Activated CD8-positive, alpha-beta T cell treated with anti-CD3 and anti-CD28 coated beads, Interleukin-2, amount 10 ng/mL, durations not matched to agents 7 days and 5 days (primary cell): ENCODE measurements at regions not wholly inside any gene's neighbourhood (a gene's known extent, or its start where the extent isn't known, plus 50 kb on each side); places are given as distances from the start of the nearest gene placed in this dataset.

Source experiments
- ATAC-seq: fragments of 150-1000 bp; cut with Tn5 transposase; one replicate; pipeline ENCODE4 v1.10.0; 2021; ENCODE audit warnings: moderate library complexity
- CTCF ChIA-PET: fragments of 350-600 bp; sonication (Branson Sonifier 250); formaldehyde crosslinking; loops from one replicate; lab custom pipeline; 2021; ENCODE audit warnings: antibody characterized with exemption; lab: Charles Lee
- POLR2A ChIA-PET: fragments of 350-600 bp; sonication (Branson Sonifier 250); formaldehyde crosslinking; loops from one replicate; lab custom pipeline; 2021; ENCODE audit warnings: antibody characterized with exemption; lab: Charles Lee
- DNase-seq: peaks from one replicate; pipeline ENCODE4 v3.0.0-alpha.2; 2020
- H3K27ac Mint-ChIP-seq: one replicate; pipeline ENCODE4 v1.8.0; 2021; ENCODE audit warnings: mild to moderate bottlenecking, mixed read lengths
- H3K27me3 Mint-ChIP-seq: one replicate; pipeline ENCODE4 v1.8.0; 2021; ENCODE audit warnings: low read depth, mixed read lengths
- H3K36me3 Mint-ChIP-seq: one replicate; pipeline ENCODE4 v1.8.0; 2021; ENCODE audit warnings: low read depth, mixed read lengths
- H3K4me1 Mint-ChIP-seq: one replicate; pipeline ENCODE4 v1.8.0; 2021; ENCODE audit warnings: low read depth, mixed read lengths
- H3K4me3 Mint-ChIP-seq: one replicate; pipeline ENCODE4 v1.8.0; 2021; ENCODE audit warnings: mild to moderate bottlenecking, mixed read lengths
- H3K9me3 Mint-ChIP-seq: one replicate; pipeline ENCODE4 v1.8.0; 2022; ENCODE audit warnings: mixed read lengths; ENCODE audit not compliant: insufficient read depth

GRCh38 chr5:173522518-173522917 lies 93.9 kb downstream of the BOD1 start:
- Mint-ChIP-seq H3K27me3 (peaks cover 2% of the 10 kb centered on the region), H3K4me3 (no peak overlapping the region), H3K9me3 (no peaks in the 10 kb centered on the region), H3K27ac (no peak overlapping the region), H3K36me3 (no peaks in the 10 kb centered on the region), H3K4me1 (no peaks in the 10 kb centered on the region)
- ATAC-seq (no peak), DNase-seq (no peak)
- ChIA-PET POLR2A (no interaction called here), CTCF (no interaction called here)

- Mint-ChIP-seq H3K27me3 (peaks cover 2% of the 10 kb centered on the region), H3K4me1 (no peaks in the 10 kb centered on the region), H3K27ac (no peak overlapping the region), H3K4me3 (no peak overlapping the region), H3K36me3 (no peaks in the 10 kb centered on the region), H3K9me3 (no peaks in the 10 kb centered on the region)
- no peak for ATAC-seq
- POLR2A ChIA-PET = no interaction called here
- CTCF ChIA-PET = no interaction called here
- DNase-seq = no peak
Measured at GRCh38 chr5:173518856-173519255, 97.6 kb downstream of the BOD1 start.

GRCh38 chr5:173517648-173518047 lies 98.8 kb downstream of the BOD1 start:
- Mint-ChIP-seq H3K4me3 (no peak overlapping the region), H3K27me3 (peaks cover 4% of the 10 kb centered on the region), H3K36me3 (no peaks in the 10 kb centered on the region), H3K4me1 (peaks cover 1% of the 10 kb centered on the region), H3K27ac (no peak overlapping the region), H3K9me3 (no peaks in the 10 kb centered on the region)
- ATAC-seq (no peak), DNase-seq (no peak)
- ChIA-PET CTCF (no interaction called here), POLR2A (no interaction called here)

DNA sequence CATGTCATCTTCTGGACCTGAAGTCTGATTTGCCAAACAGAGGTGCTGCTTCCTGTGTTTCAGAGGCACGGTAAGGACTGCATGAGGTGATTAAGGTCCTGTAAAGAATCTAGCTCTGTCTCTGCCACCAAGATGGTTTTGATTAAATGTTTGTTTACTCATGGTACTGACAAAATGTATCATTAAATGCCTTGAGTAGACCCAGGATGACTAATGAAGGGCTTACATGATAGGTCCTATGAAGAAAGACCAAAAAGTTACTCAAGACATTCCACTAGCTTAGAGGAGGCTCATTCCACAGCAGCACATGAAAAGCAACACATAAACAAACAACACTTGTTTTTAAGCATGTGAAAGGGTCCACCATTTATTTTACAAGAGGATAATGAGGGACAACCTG lies 100.9 kb downstream of the BOD1 start:
- H3K27me3 Mint-ChIP-seq = peaks cover 14% of the 10 kb centered on the region
- no peak overlapping the region for H3K4me3 Mint-ChIP-seq
- no peaks in the 10 kb centered on the region for H3K9me3 Mint-ChIP-seq
- no peak overlapping the region for H3K27ac Mint-ChIP-seq
- ChIA-PET POLR2A (no interaction called here), CTCF (no interaction called here)
- no peaks in the 10 kb centered on the region for H3K36me3 Mint-ChIP-seq
- DNase-seq (no peak), ATAC-seq (no peak)
- peaks cover 1% of the 10 kb centered on the region for H3K4me1 Mint-ChIP-seq

GRCh38 chr5:173514661-173515060 lies 101.8 kb downstream of the BOD1 start:
- Mint-ChIP-seq H3K9me3 (no peaks in the 10 kb centered on the region), H3K27me3 (peaks cover 14% of the 10 kb centered on the region), H3K27ac (no peak overlapping the region), H3K4me3 (no peak overlapping the region), H3K4me1 (peaks cover 1% of the 10 kb centered on the region), H3K36me3 (no peaks in the 10 kb centered on the region)
- no peak for DNase-seq
- ChIA-PET POLR2A (no interaction called here), CTCF (no interaction called here)
- ATAC-seq = no peak

- Mint-ChIP-seq H3K9me3 (no peaks in the 10 kb centered on the region), H3K36me3 (no peaks in the 10 kb centered on the region), H3K4me1 (peaks cover 1% of the 10 kb centered on the region), H3K27me3 (peaks cover 15% of the 10 kb centered on the region), H3K4me3 (no peak overlapping the region), H3K27ac (no peak overlapping the region)
- DNase-seq = no peak
- ChIA-PET POLR2A (no interaction called here), CTCF (no interaction called here)
- no peak for ATAC-seq
Measured at GRCh38 chr5:173513521-173513991, 102.9 kb downstream of the BOD1 start.

DNA sequence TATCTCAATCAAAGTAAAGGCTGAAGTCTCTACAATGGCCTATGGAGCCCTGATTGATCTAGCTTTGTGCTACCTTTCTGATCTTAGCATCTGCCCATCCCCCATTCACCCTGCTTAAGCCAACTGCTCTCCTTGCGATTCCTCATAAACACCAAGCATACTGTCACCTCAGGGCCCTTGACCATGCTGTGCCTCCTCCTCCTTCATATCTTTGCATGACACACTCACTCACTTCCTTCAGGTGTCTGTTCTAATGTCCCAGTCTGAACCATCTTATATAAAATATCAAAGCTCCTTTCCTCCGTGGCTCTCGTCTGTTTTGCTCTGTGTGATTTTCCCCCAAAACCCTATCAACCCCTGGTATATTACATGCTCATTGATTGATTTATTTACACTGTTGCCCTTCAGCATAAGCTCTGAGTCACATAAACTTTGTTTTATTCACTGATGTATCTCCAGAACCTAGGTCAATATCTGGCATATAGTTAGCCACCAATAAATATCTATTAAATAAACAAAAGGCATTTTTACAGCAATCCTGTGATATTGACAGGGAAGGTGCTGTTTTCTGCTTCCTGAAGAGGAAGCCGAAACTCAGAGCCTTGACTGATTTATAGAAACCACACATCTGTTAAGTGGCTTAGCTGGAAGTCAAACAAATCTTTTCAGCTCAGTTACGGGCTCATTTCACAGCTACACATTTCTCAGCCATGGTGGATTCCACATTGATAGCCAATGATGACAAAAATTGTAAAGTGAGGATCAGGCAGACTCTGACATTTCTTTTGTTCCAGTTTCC lies 103.6 kb downstream of the BOD1 start:
- H3K4me3 Mint-ChIP-seq = no peak overlapping the region
- ChIA-PET POLR2A (no interaction called here), CTCF (no interaction called here)
- ATAC-seq (no peak), DNase-seq (no peak)
- no peaks in the 10 kb centered on the region for H3K36me3 Mint-ChIP-seq
- peaks cover 15% of the 10 kb centered on the region for H3K27me3 Mint-ChIP-seq
- H3K4me1 Mint-ChIP-seq = peaks cover 1% of the 10 kb centered on the region
- no peaks in the 10 kb centered on the region for H3K9me3 Mint-ChIP-seq
- H3K27ac Mint-ChIP-seq = no peak overlapping the region

DNA sequence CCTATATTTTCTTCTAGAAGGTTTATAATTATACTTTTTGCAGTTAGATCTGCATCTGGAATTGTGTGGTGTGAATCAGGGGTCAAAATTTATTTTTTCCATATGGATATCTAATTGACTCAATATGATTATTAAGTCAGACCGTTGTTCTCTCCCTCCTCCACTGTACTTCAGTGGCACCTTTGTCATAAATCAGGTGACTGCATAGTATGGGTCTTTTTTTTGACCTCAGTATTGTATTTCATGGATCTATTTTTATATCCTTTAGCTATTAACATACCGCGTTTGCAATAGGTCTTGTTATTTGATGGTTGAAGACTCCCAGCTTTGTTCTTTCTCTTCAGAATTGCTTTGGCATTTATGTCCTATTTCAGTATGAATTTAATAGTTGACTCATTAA lies 107.4 kb downstream of the BOD1 start:
- ATAC-seq = no peak
- ChIA-PET CTCF (no interaction called here), POLR2A (no interaction called here)
- peaks cover 1% of the 10 kb centered on the region for H3K4me1 Mint-ChIP-seq
- H3K27ac Mint-ChIP-seq = no peak overlapping the region
- H3K9me3 Mint-ChIP-seq = no peaks in the 10 kb centered on the region
- no peak for DNase-seq
- no peaks in the 10 kb centered on the region for H3K36me3 Mint-ChIP-seq
- H3K4me3 Mint-ChIP-seq = no peak overlapping the region
- H3K27me3 Mint-ChIP-seq = peaks cover 15% of the 10 kb centered on the region

DNA sequence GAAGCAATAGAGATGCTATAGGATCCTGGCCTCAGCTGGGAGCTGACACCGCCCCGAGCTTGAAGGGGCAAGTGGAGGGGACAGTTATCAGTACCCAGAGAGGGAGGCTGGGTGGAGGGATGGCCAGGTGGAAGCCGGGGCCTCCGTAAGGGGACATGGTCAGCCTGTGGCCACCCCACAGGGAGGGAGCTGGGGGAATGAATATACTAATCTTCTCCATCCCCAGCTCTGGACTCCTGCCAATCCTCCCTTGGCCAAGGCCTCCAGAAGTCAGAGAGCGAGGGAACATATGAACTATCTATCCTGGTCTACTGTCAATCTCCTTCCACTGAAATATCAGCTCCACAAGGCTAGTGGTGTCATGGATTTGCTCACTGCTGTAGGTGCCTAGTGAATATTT lies 109.3 kb downstream of the BOD1 start:
- H3K4me3 Mint-ChIP-seq = no peak overlapping the region
- no peaks in the 10 kb centered on the region for H3K4me1 Mint-ChIP-seq
- DNase-seq (no peak), ATAC-seq (no peak)
- ChIA-PET CTCF (no interaction called here), POLR2A (no interaction called here)
- no peaks in the 10 kb centered on the region for H3K36me3 Mint-ChIP-seq
- H3K27me3 Mint-ChIP-seq = peaks cover 9% of the 10 kb centered on the region
- H3K9me3 Mint-ChIP-seq = no peaks in the 10 kb centered on the region
- H3K27ac Mint-ChIP-seq = no peak overlapping the region

DNA sequence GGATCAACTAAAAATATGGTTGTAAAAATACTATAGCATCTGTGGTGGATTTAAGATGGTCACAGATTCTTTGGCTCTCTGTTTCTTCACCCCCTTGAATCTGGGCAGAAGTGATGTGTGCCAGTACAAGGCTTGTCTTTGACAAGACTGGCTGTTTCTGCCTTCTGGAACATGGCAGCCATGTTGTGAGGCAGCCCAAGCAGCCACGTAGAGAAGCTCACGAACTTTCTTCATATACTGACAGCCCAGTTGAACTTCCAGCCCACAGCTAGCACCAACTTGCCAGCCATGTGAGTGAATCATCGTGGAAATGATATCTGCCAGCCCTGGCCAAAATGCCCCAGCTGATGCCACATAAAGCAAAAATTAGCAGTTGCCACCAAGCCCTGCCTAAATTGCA lies 110.8 kb downstream of the BOD1 start:
- DNase-seq (no peak), ATAC-seq (no peak)
- H3K27ac Mint-ChIP-seq = no peak overlapping the region
- POLR2A ChIA-PET = no interaction called here
- H3K36me3 Mint-ChIP-seq = no peaks in the 10 kb centered on the region
- no peaks in the 10 kb centered on the region for H3K4me1 Mint-ChIP-seq
- H3K4me3 Mint-ChIP-seq = no peak overlapping the region
- H3K27me3 Mint-ChIP-seq = peaks cover 3% of the 10 kb centered on the region
- CTCF ChIA-PET = no interaction called here
- no peaks in the 10 kb centered on the region for H3K9me3 Mint-ChIP-seq

DNA sequence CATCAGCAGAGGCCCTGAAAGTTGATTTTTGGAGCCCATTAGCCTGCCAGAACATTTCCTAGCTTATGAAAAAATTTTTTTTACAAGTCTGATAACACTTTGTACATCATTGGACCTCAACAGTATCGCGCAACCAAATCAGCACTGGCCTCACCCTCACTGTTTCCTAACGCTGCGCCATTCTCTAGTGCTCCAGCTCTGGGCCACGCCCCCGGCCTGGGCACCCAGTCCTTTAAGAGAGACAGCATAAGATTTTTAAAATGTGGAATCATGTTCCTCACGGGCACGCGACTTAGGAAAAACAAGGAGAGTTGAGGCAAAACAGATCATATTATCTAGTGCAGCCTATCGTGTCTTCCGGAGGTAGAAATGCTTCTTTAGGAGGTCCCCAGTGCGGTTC lies 114.5 kb downstream of the BOD1 start:
- no peaks in the 10 kb centered on the region for H3K27me3 Mint-ChIP-seq
- DNase-seq = no peak
- POLR2A ChIA-PET = no interaction called here
- no peak overlapping the region for H3K4me3 Mint-ChIP-seq
- no peaks in the 10 kb centered on the region for H3K9me3 Mint-ChIP-seq
- H3K36me3 Mint-ChIP-seq = no peaks in the 10 kb centered on the region
- CTCF ChIA-PET = no interaction called here
- no peak overlapping the region for H3K27ac Mint-ChIP-seq
- no peaks in the 10 kb centered on the region for H3K4me1 Mint-ChIP-seq
- ATAC-seq = no peak

DNA sequence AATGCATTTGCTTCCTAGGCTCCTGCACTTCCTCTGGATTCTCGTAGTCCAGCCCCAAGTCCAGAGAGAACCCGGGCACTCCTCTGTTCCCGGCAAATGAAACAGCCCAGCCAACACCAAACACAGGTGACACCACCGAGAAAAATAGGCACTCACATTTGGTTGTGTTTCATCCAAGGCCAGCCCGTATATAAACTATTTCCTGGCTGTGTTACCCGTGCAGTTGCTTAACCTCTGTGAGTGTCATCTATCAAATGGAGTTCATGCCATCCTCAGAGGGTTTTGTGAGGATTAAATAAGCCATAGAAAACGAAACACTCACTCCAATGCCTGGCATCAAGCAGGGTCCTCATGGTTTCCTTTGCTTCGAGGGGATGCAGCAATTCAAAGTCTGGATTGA lies 115.2 kb downstream of the BOD1 start:
- no peaks in the 10 kb centered on the region for H3K27me3 Mint-ChIP-seq
- no peaks in the 10 kb centered on the region for H3K4me1 Mint-ChIP-seq
- H3K27ac Mint-ChIP-seq = no peak overlapping the region
- no peaks in the 10 kb centered on the region for H3K9me3 Mint-ChIP-seq
- POLR2A ChIA-PET = no interaction called here
- H3K4me3 Mint-ChIP-seq = no peak overlapping the region
- DNase-seq (no peak), ATAC-seq (no peak)
- H3K36me3 Mint-ChIP-seq = no peaks in the 10 kb centered on the region
- CTCF ChIA-PET = no interaction called here

GRCh38 chr5:173500213-173500560 lies 116.3 kb downstream of the BOD1 start:
- no peak overlapping the region for H3K27ac Mint-ChIP-seq
- CTCF ChIA-PET = no interaction called here
- ATAC-seq (no peak), DNase-seq (no peak)
- H3K27me3 Mint-ChIP-seq = no peaks in the 10 kb centered on the region
- no peaks in the 10 kb centered on the region for H3K4me1 Mint-ChIP-seq
- H3K4me3 Mint-ChIP-seq = no peak overlapping the region
- POLR2A ChIA-PET = no interaction called here
- no peaks in the 10 kb centered on the region for H3K36me3 Mint-ChIP-seq
- no peaks in the 10 kb centered on the region for H3K9me3 Mint-ChIP-seq
